NCI-H2081 treated with DMSO at 0.1 percent for 48 hours (cell line): ENCODE measurements at regions not wholly inside any gene's neighbourhood (a gene's known extent, or its start where the extent isn't known, plus 50 kb on each side); places are given as distances from the start of the nearest gene placed in this dataset.
"Not testable (repeated sequence)": the region's sequence is repeated elsewhere in the genome, so short reads cannot be mapped to it uniquely, and the experiment has no call there.

Experiments
- DNase-seq: peaks from one replicate; lab custom pipeline; 2025; lab: John Stamatoyannopoulos, UW

DNA sequence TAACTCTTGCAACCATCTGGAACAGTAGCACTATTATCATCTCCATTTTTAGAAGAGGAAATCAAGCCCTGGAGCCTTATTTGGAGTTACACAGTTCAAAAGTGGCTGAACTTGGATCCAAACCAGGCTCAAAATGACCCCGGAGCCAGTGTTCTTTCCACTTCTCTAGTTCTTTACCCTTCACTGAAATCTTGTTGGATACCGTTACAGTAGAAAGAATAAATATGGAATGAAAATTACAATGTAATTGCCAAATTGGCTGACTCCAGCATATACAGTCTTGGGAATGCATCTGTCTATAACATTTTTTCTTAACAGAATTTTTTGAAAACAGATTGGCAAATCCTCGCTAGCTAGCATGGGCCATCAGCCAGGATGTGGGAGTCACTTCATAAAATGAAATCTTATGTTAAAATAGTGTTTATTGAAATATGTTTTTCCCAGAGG, 261.4 kb downstream of the CTH start:
- no peak for DNase-seq

DNA sequence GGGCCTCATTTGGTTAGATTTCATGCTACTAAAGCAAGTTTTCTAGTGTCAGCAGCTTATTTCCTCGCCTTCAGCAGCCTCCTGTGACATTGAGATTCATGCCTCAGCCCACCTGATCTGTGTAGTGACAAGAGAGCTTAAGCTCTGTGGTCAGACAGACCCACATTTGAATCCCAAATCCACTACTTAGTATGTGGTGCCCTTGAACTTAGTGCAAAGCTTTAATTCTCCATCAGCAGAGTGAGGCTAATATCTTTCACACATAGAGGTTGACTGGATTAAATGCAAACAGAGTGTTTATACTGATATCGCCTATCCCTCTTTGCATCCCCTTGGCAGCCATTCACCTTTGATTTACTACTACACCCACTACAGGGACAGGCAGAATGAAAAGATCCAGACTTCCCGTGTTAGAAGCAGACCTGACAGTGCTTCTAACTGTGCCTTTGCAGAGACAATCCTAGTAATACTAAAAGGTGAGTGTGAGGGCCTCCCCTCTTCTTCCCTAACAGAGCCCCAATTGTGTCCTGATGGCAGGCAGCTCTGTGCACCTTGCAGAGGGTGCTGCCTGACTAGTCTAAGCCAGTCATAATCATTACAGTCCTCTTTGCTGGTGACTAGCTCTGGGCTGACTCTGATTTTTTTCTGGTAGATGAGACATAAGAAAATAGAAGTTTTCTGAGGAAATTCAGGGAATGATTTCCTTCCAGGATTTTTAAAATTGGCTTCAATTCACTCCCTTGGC, 264.0 kb downstream of the CTH start:
- no peak for DNase-seq

DNA sequence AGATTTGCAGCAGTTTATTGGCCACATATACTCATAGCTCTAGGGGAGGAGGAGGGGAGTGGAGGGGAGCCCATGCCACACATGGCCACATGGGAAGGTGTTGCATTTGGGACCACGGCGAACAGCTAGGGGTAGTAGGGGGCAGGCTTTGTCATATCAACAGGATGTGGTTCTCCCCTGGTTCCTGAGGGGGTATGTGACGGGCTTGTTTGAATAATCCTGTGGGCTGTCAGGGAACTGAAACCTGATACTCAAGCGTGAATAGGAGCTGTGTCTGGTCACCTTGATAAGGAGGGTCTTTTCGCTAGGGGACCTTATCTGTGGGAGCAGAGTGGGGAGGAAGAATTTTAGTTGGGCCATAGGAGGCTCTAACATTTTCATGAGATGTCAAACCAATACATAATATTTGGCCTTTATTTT, 264.7 kb downstream of the CTH start:
- no peak for DNase-seq

DNA sequence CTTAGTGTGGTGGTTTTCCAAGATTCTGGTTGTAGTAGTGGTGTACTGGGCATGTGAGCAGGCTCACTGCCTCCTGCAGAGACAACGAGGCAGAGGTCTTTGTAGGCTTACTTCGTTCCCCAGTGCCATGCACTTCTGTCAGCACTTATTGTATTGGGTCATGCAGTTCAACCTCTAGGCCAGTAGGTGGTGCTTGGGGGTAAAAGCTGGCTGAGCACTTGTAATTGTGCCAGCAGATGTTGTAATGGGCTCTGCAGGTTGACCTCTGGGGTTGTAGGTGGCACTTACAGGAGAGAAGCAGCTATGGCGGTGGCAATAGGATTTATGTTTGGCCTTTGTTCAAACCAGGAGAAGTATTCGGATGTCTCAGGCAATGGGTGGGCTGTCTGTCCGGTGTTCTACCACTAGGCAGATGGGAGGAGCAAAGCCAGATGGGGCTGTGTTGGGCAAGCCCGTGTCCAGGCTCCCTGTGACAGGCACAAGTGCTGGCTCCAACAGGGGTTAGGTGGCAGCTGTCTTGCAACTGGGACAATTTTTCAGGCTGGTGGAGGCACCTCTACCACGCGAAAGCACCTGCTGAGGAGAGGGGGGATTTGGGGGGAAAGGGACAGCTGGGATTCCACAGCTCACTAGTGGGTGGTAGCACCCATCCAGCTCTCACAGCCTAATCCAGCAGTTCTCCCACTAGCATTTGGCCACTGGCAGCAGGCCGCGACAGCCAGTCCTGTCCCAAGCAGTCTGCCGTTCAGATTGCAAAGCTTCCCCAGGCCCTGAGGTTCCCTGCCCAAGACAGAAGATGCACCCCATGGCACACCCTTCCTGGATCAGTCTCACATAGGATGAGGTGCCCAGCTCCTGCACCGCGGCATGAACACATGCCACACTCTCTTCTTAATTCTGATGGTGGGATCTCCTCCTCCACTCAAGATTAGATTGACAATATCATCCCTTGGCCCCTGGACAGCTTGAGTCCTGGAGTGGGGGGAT, 274.5 kb downstream of the CTH start:
- no peak for DNase-seq

DNA sequence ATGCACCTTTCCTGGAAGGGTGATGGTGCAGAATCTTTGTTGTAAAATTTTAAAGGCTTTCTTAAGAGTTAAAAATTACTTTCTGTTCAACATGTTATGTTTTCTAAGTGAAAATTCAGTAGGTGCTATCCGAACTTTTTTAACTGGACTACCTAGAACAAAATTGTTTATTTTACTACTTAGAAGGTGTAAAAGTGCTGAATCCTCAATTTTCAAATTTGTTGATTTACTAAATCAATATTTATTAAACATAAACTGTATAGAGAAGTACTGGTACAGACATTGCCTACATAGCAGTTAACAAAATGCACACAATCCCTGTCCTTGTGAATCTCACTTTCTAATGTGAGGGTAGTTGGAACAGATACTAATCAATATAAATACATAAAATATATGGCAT, 277.5 kb downstream of the CTH start:
- DNase-seq, result no peak

DNA sequence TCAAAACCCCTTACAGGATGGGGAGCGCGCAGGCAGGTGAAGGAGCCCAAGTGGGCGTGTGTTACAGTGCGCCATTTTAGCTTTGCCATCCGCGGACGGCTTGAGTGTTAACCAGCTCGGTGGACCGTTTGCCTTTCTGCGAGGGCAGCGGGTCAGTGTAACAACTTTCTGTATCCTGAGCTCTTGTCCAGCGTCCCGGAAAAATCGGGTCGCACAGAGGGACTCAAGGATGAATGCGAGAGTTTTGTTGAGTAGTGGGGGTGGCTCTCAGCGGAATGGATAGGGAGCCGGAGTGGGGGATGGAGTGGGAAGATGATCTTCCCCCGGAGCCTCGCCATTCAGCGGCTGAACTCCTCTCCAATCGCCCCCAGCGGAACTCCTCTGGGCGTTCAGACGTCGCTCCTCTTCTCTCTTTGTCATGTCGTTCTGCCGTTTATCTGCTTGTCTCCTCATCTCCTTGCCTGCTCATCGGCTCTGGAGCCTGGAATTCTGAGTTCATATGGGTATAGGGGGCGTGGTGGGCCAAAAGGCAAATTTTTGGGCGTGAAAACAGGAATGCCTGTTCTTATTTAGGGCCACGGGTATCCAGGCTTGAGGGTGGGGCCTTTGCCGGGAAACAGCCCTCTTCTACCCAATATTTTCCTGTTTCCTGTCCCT, 295.4 kb downstream of the CTH start:
- no peak for DNase-seq

DNA sequence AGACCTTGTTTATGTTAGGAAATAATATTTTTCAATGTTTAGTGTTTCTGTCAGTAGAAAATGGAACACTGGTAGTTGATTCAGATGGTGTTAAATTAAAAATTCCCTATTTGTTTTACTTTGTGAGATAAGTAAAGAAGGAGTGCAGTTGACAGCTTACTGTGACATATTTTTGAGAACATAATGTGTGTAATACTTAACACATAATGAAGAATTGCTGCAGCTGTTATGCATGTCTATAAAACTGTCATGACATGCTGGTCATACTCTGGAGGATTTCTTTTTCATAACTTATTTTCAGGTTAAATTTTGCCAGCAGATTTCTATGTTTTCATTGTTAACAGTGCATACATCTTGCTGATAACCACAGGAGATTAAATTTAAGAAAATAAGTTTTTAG, 296.1 kb downstream of the CTH start:
- no peak for DNase-seq

DNA sequence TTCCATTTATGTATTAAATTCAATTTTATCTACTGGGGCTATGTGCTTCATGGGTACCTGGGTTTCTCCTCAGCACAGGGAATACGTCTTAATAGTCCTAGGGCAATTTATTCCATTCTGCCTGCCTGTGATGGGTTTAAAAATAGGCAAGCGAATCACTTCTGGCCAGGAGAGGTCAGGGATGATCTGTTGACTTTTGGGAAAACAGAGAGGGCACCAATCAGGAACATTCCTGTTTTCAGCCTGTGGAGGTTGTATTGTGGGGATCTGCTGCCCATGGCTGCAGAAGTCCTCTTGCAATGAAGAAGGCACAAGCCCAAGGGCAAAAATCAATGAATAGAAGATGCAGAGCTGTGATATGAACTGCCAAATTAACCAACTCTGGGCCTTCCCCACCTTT, 303.1 kb downstream of the CTH start:
- DNase-seq, result no peak

DNA sequence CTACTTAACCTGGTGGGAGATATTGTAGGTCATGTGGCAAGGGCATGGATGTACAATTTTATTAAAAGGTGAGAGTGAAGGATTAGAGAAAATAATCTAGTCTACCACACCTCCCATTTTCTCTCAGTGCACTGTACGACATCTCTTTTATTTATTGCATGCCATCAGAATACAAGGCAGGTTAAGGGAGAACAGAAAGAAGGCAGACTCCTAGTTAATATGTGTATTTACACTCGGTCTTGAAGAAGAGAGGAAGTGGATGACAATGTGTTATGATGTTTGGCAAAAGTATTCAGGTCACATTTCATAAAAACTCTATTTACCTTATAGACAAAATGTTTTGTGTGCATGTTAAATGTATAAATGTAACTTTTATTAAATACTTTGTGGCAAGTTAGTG, 306.1 kb downstream of the CTH start:
- no peak for DNase-seq

DNA sequence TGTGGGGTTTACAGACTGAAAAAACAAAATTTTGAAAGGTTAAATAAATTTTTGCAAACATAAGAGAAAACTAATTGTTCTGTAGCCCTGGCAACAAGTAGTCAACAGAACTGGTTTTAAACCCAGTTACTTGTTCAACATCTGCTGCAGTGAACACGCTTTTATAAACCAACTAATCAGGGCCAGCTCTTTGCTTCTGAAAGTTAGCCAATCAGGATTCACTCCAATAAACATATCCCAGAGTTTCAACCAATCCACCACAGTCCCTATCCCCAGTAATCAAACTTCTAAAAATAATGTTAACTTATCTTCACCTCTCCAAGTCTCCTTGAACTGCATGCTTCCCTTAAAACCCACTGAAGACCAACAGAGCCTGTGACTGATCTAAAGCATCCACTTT, 306.6 kb downstream of the CTH start:
- DNase-seq, result no peak

DNA sequence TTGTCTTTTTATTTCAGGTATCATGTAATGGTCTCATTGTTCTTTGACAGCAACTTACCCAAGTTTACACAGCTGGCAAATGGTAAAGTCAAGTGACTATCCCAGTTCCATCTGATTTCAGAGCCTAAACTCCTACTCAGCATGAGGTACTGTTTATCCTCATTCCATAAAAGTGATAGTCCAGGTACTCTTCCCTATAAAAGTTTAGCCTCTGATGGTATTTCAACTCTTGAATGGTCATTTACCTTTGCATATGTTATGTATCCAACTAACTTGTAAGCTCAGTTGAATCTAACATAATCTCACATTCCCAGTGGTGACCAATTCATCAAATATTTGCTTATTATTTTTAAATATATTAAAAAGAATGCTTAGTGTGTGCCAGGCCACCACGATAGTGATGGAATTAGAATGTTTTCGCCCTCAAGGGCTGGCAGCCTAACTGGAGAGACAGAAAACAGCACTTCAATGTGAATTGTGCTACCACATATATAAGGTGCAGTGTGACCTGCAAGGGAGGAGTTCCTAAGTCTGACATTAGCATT, 307.1 kb downstream of the CTH start:
- no peak for DNase-seq

DNA sequence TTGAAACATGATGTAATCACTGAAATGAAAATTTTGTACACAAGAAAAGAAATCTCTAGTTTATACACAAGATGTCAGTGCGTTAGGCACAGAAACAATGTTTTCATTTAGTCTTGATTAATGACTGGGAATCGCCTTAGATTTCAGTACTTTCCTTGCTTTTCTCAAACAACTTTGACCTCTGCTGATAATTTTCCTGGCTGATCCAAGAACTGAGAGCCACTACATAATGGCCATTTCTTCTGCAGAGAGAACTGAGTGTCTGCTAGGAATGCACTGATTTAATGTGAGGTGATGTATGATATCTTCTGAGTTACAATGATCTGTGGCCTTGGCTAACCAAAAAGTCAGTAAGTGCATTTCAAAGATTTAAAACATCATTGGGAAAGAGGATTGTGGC, 308.1 kb downstream of the CTH start:
- DNase-seq, result no peak

DNA sequence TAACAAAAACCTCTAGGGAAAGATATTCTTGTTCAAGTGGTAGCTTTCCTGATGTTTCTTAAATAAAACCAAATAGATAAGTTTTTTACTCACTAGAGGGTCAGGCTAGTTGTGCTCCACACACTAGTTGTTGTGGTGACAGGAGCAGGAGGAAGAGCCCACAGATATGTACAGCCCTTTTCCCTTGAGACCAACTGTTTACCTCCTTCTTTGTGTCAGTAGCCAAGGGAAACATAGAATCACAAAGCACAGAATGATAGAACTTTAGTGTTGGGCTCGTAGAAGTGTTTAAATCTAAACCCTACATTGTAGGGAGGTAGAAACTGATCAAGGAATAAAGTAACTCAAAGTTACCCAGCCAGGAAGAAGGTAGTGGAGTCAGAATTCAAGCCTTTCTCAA, 309.0 kb downstream of the CTH start:
- no peak for DNase-seq

DNA sequence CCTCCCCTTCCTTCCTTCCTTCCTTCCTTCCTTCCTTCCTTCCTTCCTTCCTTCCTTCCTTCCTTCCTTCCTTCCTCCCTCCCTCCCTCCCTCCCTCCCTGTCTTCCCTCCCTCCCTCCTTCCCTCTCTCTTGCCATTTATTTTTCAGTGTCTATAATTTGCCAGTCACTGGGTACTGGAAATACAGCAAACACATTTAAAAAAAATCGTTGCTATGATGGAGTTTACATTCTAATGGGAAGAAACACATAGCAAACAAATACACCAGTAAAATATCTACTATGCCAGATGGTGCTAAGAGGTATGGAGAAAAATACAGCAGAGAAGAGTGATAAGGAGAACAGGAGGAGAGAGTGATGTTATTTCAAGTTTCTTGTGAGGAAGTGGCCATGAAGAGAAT, 309.5 kb downstream of the CTH start:
- DNase-seq, result no peak

DNA sequence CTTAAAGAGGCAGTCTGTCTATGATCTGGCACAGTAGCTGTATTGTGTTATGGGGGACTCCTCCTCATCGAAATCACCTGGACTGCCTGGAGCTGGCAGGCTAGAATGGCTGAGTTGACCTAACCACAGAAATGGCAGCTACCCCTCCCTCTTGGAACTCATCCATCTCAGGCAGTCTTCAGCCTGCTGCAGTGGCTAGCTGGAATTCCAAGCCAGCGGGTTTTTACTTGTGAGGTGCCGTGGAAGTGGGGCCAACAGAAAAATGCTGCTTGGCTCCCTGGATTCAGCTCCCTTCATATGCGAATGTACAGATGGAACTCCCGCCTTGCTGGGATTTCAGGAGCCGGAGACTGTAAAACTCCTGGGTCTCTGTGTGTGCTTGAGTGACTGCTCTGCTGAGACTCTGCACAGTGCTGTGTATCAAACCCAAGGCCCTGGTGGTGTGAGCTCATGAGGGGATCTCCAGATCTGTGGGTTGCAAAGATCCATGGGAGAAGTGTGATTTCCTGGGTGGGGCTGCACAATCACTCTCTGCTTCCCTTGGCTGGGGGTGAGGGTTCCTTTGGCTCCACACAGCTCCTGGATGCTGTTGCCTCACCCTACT, 316.9 kb downstream of the CTH start:
- DNase-seq, result no peak

DNA sequence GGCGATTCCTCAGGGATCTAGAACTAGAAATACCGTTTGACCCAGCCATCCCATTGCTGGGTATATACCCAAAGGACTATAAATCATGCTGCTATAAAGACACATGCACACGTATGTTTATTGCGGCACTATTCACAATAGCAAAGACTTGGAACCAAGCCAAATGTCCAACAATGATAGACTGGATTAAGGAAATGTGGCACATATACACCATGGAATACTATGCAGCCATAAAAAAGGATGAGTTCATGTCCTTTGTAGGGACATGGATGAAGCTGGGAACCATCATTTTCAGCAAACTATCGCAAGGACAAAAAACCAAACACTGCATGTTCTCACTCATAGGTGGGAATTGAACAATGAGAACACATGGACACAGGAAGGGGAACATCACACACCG, 311.1 kb downstream of the PTGER3 start:
- not testable (repeated sequence) for DNase-seq

DNA sequence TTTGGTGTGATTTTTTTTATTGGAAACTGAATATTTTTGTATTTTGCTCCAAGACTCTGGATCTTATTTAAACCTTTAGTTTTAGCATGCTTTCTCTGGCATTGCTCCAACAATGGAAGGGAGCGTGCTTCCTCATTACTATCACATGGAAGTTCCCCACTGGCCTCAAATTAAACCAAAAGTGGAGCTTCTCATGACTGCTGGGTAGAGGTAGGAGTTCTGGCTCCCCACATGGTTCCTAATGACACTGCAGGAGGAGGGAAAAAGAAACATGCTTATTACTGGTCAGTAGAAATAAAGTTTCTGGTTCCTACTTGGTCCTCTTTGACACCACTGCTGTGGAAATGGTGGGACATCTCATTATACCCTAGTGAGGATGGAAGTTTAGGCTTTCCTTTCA, 310.5 kb downstream of the PTGER3 start:
- no peak for DNase-seq

DNA sequence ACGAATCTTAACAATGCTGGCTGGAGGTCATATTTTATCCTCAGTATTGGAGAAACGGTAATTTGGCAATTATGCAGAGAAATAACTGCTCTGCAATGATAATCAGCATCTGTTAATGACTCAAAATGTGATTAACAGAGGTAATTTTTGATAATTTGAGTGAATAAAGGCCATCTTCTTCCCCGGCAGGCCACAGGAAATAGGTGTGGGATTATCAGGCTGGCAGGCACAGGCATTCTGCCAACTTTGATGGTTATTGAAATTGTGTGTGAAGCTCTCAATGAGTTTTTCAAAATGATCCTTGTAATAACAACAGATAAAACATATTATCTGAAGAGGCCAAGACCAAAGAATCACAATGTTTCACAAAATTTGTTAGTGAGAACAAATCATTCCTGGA, 309.0 kb downstream of the PTGER3 start:
- peak; percentile 92 for DNase-seq

DNA sequence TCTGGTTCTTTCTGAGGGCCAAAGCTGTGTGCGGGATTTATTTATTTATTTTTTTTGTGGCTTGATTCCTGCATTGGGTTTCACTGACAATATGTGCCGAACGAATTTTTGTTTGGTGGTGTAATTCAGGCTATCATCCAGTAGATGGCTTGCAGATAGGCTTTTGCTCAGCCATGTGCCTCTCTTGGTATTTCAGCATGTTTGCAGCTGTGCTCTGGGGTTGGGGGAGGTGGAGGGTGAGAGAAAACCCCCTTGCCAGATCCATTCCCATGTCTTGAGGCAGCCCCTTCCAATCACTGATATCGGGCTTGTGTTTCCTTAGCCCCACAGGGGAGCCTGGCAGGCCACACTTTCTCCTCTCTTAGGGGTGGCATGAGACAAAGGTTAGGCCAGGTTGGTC, 302.4 kb downstream of the PTGER3 start:
- DNase-seq, result no peak

DNA sequence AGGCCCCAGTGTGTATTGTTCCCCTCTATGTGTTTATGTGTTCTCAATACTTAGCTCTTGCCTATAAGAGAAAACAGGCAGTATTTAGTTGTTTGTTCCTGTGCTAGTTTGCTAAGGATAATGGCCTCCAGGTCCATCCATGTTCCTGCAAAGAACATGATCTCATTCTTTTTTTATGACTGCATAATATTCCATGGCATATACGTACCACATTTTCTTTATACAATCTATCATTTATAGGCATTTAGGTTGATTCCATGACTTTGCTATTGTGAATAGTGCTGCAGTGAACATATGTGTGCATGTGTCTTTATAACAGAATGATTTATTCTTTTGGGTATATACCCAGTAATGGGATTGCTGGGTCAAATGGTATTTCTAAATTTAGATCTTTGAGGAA, 301.6 kb downstream of the PTGER3 start:
- not testable (repeated sequence) for DNase-seq

DNA sequence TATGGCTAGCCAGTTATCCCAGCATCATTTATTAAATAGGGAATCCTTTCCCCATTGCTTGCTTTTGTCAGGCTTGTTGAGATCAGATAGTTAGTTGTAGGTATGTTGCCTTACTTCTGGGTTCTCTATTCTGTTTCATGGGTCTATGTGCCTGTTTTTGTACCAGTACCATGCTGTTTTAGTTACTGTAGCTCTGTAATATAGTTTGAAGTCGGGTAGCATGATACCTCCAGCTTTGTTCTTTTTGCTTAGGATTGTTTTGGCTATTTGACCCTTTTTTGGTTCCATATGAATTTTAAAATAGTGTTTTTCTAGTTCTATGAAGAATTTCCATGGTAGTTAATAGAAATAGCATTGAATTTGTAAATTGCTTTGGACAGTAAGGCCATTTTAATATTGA, 300.5 kb downstream of the PTGER3 start:
- DNase-seq, result not testable (repeated sequence)
